GM12874 (cell line): ENCODE measurements at regions not wholly inside any gene's neighbourhood (a gene's known extent, or its start where the extent isn't known, plus 50 kb on each side); places are given as distances from the start of the nearest gene placed in this dataset.

ENCODE experiments used
- TF ChIP-seq, protein P1 (sequence below): IDR thresholded peaks from 2 replicates; pipeline ENCODE4 v1.5.1; 2011; ENCODE audit warnings: low read depth, mild to moderate bottlenecking, control low read depth, low read length, moderate library complexity; ENCODE audit not compliant: insufficient read depth

DNA sequence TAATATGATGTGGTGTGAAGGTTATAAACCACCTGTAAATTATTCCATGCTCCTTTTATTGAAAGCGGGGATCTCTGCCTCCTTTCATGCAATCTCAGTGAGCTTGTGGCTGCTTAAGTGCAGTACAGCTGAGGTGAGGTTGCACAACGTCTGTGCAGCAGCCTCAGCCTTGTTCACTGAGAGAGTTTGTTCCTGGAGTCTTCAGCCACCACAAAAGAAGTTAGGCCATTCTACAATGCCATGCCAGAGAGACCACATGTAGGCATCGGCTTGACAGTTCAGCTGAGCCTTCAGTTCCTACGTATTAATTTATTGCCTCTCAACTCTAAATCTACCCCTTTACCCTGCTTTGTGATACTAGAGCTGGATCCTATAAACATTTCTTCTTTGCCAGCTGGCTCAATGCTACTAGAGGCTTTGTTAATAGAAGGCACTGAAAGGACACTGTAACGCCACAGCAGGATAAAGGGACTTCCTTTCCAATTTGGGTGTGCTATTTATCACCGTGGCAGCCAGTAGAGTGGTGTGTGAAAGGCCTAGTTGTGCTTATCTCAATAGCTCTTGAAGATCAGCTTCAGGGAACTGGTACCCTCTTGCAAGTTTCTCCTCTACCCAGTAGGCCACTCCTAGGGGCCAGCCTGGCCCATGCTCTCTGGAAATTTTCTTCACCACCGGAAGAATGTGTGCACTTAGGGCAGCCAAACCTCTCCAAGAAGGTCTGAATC is 337.7 kb downstream of the IPO8 start:
- TF ChIP-seq, protein P1, sequence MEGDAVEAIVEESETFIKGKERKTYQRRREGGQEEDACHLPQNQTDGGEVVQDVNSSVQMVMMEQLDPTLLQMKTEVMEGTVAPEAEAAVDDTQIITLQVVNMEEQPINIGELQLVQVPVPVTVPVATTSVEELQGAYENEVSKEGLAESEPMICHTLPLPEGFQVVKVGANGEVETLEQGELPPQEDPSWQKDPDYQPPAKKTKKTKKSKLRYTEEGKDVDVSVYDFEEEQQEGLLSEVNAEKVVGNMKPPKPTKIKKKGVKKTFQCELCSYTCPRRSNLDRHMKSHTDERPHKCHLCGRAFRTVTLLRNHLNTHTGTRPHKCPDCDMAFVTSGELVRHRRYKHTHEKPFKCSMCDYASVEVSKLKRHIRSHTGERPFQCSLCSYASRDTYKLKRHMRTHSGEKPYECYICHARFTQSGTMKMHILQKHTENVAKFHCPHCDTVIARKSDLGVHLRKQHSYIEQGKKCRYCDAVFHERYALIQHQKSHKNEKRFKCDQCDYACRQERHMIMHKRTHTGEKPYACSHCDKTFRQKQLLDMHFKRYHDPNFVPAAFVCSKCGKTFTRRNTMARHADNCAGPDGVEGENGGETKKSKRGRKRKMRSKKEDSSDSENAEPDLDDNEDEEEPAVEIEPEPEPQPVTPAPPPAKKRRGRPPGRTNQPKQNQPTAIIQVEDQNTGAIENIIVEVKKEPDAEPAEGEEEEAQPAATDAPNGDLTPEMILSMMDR: no peak

DNA sequence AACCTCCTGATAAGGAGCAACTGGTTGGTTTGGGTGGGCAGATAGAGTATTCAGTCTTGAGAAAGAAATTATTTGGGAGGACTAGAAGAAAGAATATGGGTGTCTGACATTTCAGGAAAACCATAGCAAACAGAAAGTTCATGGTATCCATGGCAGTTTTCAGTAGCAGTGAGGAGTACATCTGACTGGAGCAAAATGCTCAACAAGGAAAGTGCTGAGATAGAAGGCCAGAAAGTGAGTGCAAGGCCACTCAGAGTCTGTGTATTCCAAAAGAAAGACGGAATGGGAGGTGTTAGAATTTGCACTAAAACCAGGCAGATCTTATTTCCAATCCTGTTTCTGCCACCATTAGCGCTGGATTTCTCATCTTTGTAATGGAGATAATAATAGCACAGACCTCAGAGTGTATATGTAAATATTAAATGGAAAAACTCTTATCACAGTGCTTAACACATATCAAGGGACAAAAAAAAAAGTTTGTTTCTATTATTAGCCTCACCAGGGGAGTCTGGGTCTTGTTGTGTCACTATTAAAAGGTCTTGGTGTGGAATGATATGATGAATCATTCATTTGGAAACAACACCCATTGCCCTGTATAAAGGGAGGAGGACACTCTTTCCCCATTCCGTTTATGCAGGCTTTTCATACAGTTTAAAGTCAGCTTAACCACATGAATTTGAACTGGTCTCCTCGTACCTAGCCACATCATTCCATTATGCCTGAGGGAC is 349.8 kb downstream of the IPO8 start:
- TF ChIP-seq, protein P1: no peak

DNA sequence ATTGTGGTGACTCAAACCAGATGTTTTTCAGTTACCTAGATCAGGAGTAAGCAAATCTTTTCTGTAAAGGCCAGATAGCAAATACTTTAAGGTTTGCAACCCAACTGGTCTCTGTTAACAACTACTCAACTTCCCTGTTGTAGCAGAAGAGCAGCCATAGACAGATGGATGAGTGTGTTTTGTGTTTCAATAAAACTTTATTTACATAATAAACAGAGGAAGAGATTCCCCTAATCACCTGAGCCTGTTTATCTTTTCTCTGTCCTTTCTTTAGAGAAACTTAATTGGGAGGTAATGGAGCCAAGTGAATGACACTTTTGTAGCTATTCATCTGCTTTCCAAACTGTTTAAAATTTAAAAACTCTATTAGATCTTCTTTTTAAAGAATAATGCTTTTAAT is 365.1 kb downstream of the IPO8 start:
- TF ChIP-seq, protein P1: no peak

DNA sequence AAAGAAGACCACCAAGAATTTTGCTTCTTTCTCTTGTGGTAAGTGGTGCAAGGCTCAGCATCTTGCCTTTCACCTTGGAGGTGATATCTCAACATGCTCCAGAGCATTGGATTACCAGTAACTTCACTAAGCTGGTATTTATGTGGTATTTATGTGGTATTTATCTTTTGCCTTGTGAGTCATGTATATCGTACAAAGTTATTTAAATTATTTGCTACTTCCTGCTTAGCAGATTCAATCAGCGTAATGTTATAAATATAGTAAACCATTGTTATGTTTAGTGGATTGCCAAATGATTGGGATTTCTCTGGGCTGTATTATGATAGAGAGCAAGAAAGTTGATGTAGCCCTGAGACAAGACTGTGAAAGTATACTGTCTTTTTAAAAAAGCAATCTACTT is 366.4 kb downstream of the IPO8 start:
- TF ChIP-seq, protein P1: no peak

DNA sequence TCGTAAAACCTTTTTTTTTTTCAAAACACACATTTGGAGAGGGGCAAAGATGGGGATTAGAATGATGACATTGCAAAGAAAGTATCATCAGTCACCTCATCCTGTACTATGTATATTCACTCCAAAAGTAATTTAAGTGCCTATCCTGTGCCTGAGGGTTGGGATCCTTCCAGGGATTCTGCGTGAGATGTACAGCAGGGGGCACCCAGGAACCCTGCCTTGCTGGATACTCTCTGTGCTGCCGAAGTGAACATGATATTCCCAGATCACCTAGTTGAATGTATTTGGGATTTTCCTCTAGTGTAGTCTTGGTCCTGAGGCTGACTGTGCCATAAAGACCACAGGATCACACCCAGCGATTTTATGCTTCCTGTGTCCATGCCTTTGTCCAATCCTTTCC is 372.7 kb downstream of the IPO8 start:
- TF ChIP-seq, protein P1: no peak

DNA sequence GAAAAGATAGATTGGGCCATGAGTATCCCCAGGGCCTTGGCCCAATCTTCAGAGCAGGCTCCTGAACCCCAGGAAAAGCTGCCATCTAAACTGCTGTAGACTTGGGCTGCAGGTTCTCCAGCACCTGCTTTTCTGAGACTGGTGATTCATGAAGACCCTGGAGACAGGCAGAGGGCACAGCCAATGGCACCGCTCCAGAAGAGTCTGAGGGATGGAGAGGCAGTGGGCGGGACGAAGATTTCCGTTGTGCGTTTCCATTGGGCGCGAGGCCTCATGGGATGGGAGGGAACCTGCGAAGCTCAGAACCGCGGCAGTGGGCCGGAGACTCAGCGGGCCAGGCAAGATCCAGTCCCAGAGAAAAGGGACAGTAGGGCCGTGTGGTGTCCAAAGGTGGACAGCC is 375.1 kb downstream of the IPO8 start:
- TF ChIP-seq, protein P1: no peak

DNA sequence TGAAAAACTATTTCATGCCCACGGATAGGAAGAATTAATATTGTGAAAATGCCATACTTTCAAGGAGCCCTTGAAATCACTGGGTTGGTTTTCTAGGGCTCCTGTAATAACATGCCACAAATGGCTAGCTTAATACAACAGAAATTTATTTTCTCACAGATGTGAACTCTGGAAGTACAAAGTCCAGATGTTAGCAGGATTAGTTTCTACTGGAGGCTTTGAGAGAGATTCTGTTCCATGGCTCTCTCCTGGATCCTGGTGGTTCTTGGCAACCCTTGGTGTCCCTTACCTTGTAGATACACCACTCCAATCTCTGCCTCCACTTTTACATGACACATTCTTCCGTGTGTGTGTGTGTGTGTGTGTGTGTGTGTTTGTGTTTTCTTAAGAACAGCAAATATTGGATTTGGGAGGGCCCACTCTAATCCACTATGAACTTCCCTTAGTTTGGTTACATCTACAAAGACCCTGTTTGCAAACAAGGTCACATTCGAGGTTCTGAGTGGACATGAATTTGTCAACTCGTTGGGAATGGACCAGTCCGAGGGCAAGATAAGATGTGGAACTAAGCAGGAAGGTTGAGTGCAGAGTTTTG is 381.1 kb downstream of the IPO8 start:
- TF ChIP-seq, protein P1: no peak
